NCI-H345 treated with DMSO at 0.1 percent for 48 hours (cell line): ENCODE measurements at regions not wholly inside any gene's neighbourhood (a gene's known extent, or its start where the extent isn't known, plus 50 kb on each side); places are given as distances from the start of the nearest gene placed in this dataset.

ENCODE experiments used
- DNase-seq: peaks from one replicate; lab custom pipeline; 2025; ENCODE audit not compliant: unreplicated experiment; lab: John Stamatoyannopoulos, UW

DNA sequence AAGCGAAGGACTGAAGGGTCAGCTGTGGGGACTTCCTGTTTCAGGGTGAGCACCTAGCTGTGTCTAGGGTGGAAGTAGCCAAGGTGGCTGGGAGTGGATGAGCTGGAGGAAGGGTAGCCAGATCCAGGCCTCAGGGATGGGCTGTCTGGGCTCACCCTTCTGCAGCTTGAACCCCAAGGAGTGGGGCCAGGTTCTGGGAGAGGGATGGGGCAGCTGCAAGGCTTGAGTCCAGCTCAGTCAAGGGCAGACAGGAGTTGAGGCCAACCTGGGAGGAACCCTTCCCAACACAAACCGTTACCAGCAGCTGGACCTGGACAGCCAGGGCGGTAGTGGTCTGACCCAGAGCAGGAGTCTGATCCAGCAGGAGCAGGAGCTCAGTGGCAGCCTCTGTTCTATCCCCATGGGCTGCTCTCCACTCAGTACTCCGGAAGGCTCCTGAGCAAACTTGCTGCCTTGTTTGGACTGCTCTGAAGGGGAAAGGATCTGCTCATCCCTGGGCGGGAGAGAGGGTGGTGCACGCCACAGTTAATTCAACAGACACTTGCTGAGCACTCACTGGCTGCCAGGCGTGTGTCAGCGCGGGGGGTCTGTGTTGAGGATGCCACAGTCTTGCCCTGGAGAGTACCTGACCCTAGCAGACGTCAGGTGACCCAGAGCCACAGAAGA, 53.8 kb upstream of the THY1 start:
- DNase-seq: no peak

DNA sequence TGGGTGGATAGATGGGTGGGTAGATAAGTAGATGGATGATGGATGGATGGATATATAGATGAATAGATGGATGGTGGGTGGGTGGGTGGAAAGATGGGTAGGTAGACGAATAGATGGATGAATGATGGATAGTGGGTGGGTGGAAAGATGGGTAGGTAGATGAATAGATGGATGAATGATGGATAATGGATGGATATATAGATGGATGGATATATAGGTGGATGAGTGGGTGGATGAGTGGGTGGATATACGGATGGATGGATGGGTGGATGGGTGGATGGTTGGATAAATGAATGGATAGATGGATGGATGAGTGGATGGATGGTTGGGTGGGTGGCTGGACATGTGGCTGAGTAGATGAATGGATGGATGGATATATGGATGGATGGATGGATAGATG, 53.1 kb upstream of the THY1 start:
- no peak for DNase-seq

DNA sequence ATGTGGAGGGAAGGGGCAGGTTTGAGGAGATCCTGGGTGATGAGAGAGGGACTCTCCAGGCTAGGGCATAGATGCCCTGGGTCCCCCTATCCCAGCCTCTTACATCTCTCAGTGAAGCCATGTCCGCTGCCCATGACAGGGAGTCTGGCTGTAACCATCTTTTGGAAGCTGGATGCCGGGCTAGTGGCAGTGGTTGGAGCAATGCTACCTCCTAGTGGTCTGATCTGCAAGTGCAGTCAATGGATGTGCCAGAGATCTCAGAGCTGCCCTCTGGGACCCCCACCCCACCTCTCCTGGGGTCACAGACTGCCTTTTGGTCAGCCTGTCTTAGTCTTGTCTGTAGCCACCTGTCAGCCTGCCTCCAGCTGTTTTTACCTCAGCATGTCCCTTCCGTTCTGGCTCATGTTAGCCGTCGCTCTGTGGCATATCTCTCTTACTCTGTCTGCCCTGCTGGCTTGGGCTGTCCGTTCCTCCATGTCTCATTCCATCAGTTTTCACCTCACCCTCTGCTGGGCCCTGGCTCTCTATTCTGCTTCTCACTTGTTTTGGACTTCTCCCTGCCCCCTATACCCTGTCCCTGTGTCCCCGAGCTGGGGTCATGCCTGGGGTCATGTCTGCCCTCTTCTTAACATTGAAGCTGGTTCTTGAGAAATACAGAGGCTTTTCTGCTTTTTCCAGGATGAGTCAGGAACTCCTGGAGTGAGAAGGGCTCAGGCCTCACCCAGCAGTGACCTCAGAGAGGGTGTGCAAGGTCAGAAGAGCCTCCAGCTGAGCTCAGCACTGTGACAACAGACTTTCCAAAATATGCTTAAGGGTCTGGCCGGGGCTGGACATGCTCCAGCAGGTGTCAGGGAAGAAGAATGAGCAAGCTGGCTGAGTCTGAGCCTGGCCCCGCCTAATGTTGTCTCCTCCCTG, 52.0 kb upstream of the THY1 start:
- peak; percentile 29 for DNase-seq

DNA sequence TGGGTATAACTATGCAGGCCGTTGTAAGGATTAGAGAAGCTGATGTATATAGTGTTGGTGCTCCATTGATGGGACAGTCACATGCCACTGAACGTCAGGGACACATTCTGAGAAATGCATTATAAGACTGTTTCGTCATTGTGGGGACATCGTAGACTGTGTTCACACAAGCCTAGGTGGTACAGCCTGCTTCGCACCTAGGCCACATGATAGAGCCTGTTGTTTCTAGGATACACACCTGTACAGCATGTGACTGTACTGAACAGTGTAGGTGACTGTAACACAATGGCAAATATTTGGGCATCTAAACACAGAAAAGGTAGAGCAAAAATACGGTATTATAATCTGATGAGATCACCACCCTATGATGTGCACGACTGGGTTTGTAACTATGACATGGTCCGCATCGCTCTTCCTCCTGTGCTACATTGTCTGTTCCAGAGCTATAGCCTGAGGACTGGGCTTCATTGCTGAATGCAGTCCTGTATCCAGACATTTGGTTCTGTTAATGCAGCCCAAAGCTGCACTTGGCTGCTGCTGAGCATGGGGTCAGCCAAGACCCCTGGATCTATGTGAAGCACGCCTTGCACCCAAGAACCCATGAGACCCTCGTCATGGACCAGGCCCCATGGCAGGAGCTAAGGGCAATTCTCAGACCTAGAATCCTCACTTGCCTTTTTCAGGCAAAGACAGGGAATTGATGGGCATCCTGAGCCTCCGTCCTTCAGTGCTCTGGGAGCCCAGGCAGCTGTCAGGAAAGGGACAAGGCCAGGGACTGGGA, 51.1 kb upstream of the THY1 start:
- no peak for DNase-seq

DNA sequence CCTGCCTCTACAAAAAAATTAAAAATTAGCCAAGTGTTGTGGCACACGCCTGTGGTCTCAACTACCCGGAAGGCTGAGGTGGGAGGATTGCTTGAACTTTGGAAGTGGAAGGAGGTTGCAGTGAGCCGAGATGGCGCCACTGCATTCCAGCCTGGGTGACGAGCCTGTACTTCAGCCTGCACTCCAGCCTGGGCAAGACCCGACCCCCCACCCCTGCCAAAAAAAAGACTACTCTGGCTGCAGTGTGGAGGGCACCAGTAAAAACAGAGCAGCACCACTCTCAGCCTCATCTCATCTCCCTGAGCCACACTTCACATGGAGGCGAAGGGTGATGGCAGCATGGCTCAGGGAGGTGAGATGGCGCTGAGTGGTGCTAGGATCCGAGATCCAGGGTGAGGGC, 50.3 kb upstream of the THY1 start:
- no peak for DNase-seq

DNA sequence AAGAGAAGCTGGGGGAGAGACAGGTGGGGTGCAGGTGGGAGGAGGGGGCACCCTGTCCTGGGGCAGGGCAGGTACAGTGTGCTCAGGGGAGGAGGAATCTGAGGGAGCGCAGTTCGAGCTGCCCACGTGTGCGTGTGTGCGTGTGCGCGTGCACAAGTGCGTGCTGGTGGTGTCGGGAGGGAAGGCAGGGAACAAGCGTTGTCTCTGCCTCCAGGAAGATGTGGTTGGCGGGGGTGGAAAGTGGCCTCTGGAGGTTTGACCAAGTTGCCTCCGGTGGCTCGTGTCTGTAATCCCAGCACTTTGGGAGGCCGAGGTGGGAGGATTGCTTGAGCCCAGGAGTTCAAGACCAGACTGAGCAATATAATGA, 49.9 kb upstream of the THY1 start:
- no peak for DNase-seq
